ENCODE measurements at regions not wholly inside any gene's neighbourhood (a gene's known extent, or its start where the extent isn't known, plus 50 kb on each side); places are given as distances from the start of the nearest gene placed in this dataset.
"Not testable (repeated sequence)": the region's sequence is repeated elsewhere in the genome, so short reads cannot be mapped to it uniquely, and the experiment has no call there.

DNA sequence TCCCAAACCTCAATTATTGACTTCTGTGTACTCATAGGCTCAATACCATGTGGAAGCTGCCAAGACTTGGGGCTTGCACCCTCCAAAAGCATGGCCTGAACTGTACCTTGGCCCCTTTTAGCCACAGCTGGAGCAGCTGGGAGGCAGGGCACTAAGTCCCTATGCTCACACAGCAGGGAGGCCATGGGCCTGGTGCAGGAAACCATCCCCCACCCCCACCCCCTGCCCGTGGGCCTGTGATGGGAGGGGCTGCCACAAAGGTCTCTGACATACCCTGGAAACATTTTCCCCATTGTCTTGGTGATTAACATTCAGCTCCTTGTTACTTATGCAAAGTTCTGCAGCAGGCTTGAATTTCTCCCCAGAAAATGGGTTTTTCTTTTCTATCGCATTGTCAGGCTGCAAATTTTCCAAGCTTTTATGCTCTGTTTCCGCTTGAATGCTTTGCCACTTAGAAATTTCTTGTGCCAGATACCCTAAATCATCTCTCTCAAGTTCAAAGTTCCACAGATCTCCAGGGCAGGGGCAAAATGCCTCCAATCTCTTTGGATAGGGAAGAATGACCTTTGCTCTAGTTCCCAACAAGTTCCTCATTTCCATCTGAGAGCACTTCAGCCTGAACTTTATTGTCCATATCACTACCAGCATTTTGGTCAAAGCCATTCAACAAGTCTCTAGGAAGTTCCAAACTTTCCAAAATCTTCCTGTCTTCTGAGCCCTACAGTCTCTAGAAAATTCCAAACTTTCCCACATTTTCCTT, 141.8 kb downstream of the AHR start:
- not testable (repeated sequence) for DNase-seq

GRCh38 chr7:17440831-17441230, 142.4 kb downstream of the AHR start:
- no peak for DNase-seq

- no peak for DNase-seq
Observed at GRCh38 chr7:17441557-17441956, 143.1 kb downstream of the AHR start.

DNA sequence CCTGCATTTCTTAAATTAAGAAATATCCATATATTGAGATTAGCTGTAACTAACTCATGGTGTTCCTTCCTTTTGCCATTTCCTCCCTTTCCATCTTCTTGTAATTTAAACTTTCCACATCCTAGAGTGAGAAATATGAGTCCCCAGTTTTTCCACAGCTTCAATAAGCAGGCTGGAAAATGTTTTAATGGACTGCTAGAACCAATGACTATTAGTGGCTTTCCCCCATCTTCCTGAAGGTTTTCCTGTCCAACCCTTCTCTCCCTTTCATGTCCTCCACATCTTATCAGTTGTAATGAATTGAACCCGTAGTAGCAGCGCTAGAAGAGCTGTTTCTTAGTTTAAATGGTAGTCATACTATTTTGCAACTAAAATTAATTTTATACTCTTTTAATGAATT, 145.7 kb downstream of the AHR start:
- DNase-seq: no peak

DNA sequence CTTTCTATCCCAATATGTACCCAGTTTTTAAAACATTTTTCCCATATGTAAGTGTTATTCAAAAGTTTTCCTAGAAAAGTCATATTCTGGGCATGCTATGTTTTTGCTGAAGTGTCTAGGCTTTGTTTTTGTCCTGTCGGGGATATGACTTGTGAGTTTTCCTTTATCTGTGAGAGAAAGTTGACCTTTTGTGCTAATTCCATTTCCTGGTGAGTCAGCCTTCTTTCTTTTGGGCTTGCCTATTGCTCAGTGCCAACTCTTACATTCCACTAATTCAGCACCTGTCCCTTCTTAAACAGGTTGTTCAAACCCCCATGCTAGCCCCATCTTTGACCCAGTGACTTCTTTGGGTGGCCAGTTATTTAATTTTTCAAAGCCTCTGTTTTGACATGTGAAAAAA, 146.2 kb downstream of the AHR start:
- no peak for DNase-seq

DNA sequence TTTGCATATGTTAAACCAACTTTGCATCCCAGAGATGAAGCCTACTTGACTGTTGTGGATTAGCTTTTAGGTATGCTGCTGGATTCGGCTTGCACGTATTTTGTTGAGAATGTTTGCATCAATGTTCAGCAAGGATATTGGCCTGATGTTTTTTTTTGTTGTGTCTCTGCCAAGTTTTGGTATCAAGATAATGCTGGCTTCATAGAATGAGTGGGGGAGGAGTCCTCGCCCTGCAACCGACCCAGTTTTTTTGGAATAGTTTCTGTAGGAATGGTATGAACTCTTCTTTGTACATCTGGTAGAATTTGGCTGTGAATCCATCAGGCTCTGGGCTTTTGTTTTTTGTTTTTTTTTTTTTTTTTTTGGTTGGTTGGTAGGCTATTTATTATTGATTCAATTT, 147.9 kb downstream of the AHR start:
- DNase-seq: no peak

- no peak for DNase-seq
Observed at GRCh38 chr7:17447728-17448478, 149.5 kb downstream of the AHR start.

GRCh38 chr7:17448479-17449423, 150.3 kb downstream of the AHR start:
- no peak for DNase-seq

DNA sequence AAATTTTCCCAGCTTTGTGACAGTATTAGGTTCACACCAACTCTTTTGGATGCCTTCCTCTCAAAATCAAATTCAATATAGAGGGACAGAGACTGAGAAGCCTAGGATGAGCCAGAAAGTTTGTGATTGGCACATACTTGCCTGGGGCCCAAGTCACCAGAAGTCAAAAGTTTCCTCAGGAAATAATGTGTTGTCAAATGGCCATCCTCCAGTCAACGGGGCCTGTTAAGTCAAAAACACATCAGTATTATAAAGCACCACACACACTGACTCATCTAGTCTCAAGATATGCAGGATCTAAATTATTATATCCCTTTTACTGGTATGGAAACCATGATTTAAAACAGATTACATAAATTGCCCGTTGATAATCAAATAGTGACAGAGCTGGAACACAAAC, 158.1 kb downstream of the AHR start:
- DNase-seq: no peak

- DNase-seq: no peak
Observed at GRCh38 chr7:17460001-17460400, 161.5 kb downstream of the AHR start.

- no peak for DNase-seq
Observed at GRCh38 chr7:17460665-17461064, 162.2 kb downstream of the AHR start.

GRCh38 chr7:17462131-17462631, 163.7 kb downstream of the AHR start:
- no peak for DNase-seq

GRCh38 chr7:17463511-17464085, 165.1 kb downstream of the AHR start:
- no peak for DNase-seq

DNA sequence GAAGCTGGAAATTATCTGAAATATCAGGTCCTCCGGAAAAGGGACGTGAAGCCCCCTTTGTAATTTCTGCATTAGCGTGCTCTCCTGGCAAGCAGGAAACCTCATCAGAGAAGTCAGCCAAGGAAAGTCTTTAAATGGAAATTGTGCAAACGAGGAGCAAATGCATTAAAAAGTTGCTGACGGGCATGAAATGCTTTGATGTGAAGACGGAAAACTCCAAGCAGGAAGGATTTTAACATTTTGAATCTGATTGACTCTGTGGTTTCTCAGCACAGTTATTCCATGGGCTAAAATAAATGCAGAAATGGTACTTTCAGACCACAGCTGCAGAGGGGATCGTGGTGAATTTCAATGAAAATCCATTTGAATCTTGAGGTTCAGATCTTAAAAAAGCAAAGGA, 167.8 kb downstream of the AHR start:
- no peak for DNase-seq

GRCh38 chr7:17467386-17467945, 169.0 kb downstream of the AHR start:
- peak in 1 of 2 donors; percentile 24 for DNase-seq

DNA sequence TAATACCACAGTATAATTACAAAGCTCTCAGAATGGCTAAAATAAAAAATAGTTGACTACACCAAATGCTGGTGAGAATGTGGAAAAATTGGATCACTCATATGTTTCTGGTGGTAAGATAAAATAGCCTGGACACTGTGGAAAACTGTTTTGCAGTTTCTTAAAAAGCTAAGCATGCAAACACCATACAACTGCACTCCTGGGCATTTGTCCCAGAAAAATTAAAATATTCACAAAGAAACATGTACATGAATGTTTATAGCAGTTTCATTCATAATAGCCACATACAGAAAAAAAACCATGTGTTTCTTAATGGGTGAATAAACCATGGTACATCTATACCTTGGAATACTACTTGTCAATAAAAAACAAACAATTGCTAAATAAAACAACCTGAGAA, 172.9 kb downstream of the AHR start:
- no peak for DNase-seq

DNA sequence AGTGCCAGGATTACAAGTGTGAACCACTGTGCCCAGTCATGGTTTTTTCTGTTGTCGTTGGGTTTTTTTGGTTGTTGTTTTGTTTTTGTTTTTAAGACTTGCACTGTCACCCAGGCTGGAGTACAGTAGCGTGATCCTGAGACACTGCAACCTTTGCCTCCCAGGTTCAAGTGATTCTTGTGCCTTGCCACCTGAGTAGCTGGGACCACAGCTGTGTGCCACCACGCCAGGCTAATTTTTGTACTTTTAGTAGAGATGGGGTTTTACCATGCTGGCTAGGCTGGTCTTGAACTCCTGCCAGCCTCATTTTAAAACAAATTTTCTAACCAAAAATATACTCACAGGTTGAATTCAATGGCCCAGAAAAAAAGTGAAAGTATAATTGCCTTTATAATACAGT, 174.1 kb downstream of the AHR start:
- DNase-seq: no peak

GRCh38 chr7:17472939-17473338, 174.5 kb downstream of the AHR start:
- DNase-seq: no peak

DNA sequence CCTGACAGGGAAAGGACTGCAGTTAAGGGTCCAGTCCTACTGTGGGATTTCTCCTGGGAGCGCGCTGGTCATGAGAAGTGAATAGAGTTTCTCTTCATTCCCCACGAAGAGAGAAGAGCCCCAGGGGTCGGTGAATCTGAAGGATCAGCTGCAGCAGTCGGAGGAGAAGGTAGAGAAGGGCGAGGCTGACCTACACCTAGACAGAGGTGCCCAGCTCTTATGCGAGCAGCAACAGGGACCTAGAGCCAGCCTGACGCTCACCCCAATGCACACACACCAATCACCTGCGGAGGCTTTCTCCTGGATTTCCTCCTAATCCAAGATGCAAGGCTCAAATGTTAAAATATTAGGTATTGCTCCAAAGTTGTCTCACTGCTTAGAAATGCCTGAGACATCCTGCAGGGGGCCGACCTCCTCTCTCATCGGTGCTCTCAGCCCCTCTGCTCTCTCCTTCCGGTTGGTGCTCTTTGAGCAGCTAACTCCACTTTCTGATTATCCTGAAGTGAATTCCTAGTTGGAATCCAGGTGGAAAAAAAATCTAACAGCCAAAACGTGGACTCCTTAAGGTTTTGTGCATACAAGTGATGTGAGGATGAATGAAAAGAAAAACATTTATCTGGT, 176.4 kb downstream of the AHR start:
- no peak for DNase-seq

DNA sequence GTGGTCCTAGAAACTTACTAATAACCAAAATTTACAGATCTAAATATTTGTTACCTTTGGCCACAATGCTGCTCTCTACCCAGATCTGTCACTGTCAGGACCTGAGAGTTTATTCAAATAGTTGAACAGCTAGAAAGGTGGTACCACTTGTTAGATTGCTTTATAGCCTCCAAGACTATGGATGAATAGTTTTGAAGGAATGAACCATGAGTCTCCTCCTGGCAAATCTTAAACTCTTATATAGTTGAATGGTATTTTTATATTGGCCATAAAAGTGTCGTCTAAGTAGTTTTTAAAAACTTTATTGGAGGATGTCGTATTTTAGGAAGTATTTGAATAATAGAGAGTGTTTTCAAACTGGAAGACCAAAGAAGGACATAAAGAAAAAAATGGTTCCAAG, 178.7 kb downstream of the AHR start:
- DNase-seq: no peak

GRCh38 chr7:17481118-17481517, 182.7 kb downstream of the AHR start:
- DNase-seq: no peak

DNA sequence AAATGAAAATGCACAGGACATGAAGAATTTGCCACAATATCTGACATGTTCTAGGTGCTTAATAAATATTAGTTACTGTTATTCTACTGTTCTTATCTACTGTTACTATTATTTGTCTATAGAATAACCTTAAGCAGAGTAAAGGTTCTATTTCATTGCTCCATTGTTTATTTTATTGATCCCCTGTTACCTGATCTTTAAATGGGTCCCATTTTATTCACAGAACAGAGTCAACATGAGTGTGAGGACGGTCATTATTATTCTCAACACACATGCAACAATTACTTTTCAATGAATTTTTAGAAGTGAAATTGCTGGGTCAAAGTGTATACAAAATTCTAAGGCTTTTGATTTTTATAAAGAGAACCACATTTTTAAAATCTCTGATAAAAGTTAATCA, 186.9 kb downstream of the AHR start:
- no peak for DNase-seq

Measured in inflammatory macrophage (primary cell).